Thymus (tissue), 11 donors: ENCODE measurements at regions not wholly inside any gene's neighbourhood (a gene's known extent, or its start where the extent isn't known, plus 50 kb on each side); places are given as distances from the start of the nearest gene placed in this dataset.
A peak's percentile ranks its signal among the peaks of the same experiment; 100 is the strongest.

Experiments
- DNase-seq, 9 donors: peaks; one replicate each; pipeline ENCODE4 v3.0.0-alpha.2; 2013; ENCODE audit warnings: low spot score in 9 of 9, low read depth in 6 of 9, missing footprints in 1 of 9
- H3K27ac ChIP-seq, 2 donors: one replicate each; pipeline ENCODE4 v1.5.1; 2013; ENCODE audit warnings: control low read depth in 1 of 2, low read depth in 1 of 2, low read length in 1 of 2, mild to moderate bottlenecking in 1 of 2, moderate library complexity in 1 of 2
- H3K27me3 ChIP-seq, 2 donors: one replicate each; pipeline ENCODE4 v1.5.1; 2013; ENCODE audit warnings: low read length in 1 of 2; ENCODE audit not compliant: control insufficient read depth in 2 of 2, insufficient read depth in 1 of 2
- H3K36me3 ChIP-seq, 2 donors: one replicate each; pipeline ENCODE4 v1.5.1; 2013; ENCODE audit warnings: low read length in 1 of 2, mild to moderate bottlenecking in 1 of 2, moderate library complexity in 1 of 2; ENCODE audit not compliant: control insufficient read depth in 2 of 2, insufficient read depth in 2 of 2
- H3K4me1 ChIP-seq, 2 donors: one replicate each; pipeline ENCODE4 v1.5.1; 2013; ENCODE audit warnings: low read length in 2 of 2; ENCODE audit not compliant: control insufficient read depth in 2 of 2, insufficient read depth in 2 of 2
- H3K4me3 ChIP-seq, 2 donors: one replicate each; pipeline ENCODE4 v1.5.1; 2013; ENCODE audit warnings: low read length in 2 of 2, control low read depth in 1 of 2, mild to moderate bottlenecking in 1 of 2
- H3K9me3 ChIP-seq, 2 donors: one replicate each; pipeline ENCODE4 v1.5.1; 2013; ENCODE audit warnings: low read length in 1 of 2, mild to moderate bottlenecking in 1 of 2; ENCODE audit not compliant: control insufficient read depth in 2 of 2, insufficient read depth in 1 of 2
- WGBS: extraction: QIAGEN DNeasy Blood & Tissue Kit; methylation state at CpG from one replicate; pipeline ENCODE4 v1.1.7; 2013; 5-methylcytosine and 5-hydroxymethylcytosine counted together
- donor health status: healthy.

GRCh38 chr9:105126226-105126625, 118.2 kb upstream of the SLC44A1 start:
- Histone ChIP-seq H3K4me3 (no peak overlapping the region), H3K27ac (peak overlapping the region in 1 of 2 donors; percentile 0), H3K4me1 (peaks cover 38 to 56% of the 10 kb centered on the region in 2 donors), H3K9me3 (peaks cover 0 to 4% of the 10 kb centered on the region in 2 donors), H3K36me3 (no peaks in the 10 kb centered on the region), H3K27me3 (no peaks in the 10 kb centered on the region)
- 64% methylated on average over 1 of the region's 1 CpG for WGBS
- DNase-seq, result peak in 1 of 9 donors; percentile 49

- Histone ChIP-seq H3K27ac (peak overlapping the region; percentile 25 to 50), H3K27me3 (no peaks in the 10 kb centered on the region), H3K36me3 (peaks cover 0 to 3% of the 10 kb centered on the region in 2 donors), H3K4me1 (peaks cover 40 to 46% of the 10 kb centered on the region in 2 donors), H3K4me3 (peak overlapping the region in 1 of 2 donors; percentile 23), H3K9me3 (peaks cover 0 to 4% of the 10 kb centered on the region in 2 donors)
- WGBS, result 4% methylated on average over 3 of the region's 3 CpGs
- peak; percentile 64 to 96 (median 86) for DNase-seq
These were observed 116.6 kb upstream of the SLC44A1 start for GRCh38 chr9:105127863-105128220.

DNA sequence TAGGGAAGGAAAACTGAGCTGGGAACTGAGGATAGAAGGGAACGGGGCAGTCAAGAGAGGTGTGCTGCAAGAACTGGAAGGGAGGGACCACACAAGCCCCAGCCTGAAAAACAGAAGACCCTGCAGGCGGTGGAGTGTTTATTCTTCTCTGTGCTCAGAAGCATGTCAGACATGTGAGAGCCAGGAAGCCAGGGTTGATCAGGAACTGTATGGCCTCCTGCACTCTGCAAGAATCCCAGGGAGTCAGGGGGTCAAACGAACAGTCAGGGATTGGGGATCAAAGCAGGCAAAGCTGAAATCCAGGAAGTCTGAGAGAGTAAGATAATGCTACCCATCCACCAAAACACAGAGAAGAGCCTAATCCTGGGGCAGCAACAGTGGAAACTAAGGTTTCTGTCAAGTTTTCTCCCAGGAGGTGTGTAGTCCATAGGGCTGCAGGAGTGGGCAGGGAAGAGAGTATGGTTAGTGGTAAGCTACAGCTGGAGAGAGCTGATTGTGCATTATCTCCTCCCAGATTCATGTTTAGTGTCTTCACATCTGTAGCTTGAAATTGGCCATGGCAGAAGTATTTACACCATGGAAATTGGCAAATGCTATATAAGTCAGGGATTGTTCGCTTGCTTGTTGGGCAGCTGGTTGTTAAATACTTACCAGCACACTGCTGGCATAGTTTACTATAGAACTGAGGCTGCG, 115.4 kb upstream of the SLC44A1 start:
- 60% methylated on average over 5 of the region's 5 CpGs for WGBS

DNA sequence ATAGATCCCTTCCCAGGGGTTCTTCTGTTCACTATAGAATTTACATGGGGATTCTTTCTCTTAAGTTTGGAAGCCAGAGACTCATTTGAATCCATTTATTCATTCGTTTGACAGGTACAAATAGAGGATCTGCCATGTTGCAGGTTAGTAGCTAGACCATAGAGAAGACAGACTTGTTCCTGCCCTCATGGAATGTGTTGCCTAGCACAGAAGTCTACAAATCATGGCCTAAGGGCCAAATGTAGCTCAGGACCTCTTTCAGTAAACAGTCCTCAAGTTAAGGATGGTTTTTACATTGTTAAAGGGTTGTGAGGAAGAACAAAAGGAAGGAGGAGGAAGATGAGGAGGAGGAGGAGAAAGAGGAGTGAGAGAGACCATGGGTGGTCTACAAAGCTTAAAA, 114.7 kb upstream of the SLC44A1 start:
- peaks cover 0 to 3% of the 10 kb centered on the region in 2 donors for H3K36me3 ChIP-seq
- H3K9me3 ChIP-seq, result peaks cover 0 to 4% of the 10 kb centered on the region in 2 donors
- peaks cover 40 to 46% of the 10 kb centered on the region in 2 donors for H3K4me1 ChIP-seq
- 99% methylated on average over 1 of the region's 1 CpG for WGBS
- H3K27ac ChIP-seq, result no peak overlapping the region
- no peak overlapping the region for H3K4me3 ChIP-seq
- H3K27me3 ChIP-seq, result no peaks in the 10 kb centered on the region
- DNase-seq, result no peak

More for the DNA sequence above, 115.4 kb upstream of the SLC44A1 start:
- H3K4me1 ChIP-seq, result peaks cover 40 to 46% of the 10 kb centered on the region in 2 donors
- DNase-seq, result peak in 1 of 9 donors; percentile 49
- H3K36me3 ChIP-seq, result peaks cover 0 to 3% of the 10 kb centered on the region in 2 donors
- H3K27me3 ChIP-seq, result no peaks in the 10 kb centered on the region
- H3K27ac ChIP-seq, result peak overlapping the region in 1 of 2 donors; percentile 50
- peaks cover 0 to 4% of the 10 kb centered on the region in 2 donors for H3K9me3 ChIP-seq
- H3K4me3 ChIP-seq, result no peak overlapping the region

DNA sequence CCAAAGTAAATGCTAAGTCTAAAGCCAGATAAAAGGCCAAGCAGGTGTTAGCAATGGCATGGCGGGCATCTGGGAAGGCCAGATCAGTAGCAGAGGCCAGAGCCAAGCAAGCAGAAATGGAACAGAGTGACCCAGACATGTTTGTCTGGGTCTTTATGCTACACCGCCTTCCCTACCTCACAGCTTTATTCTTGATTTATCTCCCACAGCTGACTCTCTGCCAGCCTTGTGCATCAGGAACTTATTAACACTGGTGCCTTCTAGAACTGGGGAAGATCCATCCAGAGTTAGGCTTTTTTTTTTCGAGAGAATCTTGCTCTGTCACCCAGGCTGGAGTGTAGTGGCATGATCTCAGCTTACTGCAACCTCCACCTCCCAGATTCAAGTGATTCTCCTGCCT, 112.5 kb upstream of the SLC44A1 start:
- DNase-seq, result no peak
- Histone ChIP-seq H3K4me3 (no peak overlapping the region), H3K27me3 (no peaks in the 10 kb centered on the region), H3K9me3 (peaks cover 0 to 4% of the 10 kb centered on the region in 2 donors), H3K4me1 (peaks cover 32 to 34% of the 10 kb centered on the region in 2 donors), H3K36me3 (peaks cover 0 to 3% of the 10 kb centered on the region in 2 donors), H3K27ac (no peak overlapping the region)
- WGBS, result 98% methylated on average over 3 of the region's 3 CpGs

- peaks cover 0 to 3% of the 10 kb centered on the region in 2 donors for H3K36me3 ChIP-seq
- DNase-seq, result no peak
- 99% methylated on average over 2 of the region's 2 CpGs for WGBS
- no peak overlapping the region for H3K27ac ChIP-seq
- H3K4me3 ChIP-seq, result no peak overlapping the region
- H3K4me1 ChIP-seq, result peaks cover 26 to 28% of the 10 kb centered on the region in 2 donors
- H3K9me3 ChIP-seq, result peaks cover 0 to 4% of the 10 kb centered on the region in 2 donors
- no peaks in the 10 kb centered on the region for H3K27me3 ChIP-seq
These were observed 111.8 kb upstream of the SLC44A1 start for GRCh38 chr9:105132606-105133005.

DNA sequence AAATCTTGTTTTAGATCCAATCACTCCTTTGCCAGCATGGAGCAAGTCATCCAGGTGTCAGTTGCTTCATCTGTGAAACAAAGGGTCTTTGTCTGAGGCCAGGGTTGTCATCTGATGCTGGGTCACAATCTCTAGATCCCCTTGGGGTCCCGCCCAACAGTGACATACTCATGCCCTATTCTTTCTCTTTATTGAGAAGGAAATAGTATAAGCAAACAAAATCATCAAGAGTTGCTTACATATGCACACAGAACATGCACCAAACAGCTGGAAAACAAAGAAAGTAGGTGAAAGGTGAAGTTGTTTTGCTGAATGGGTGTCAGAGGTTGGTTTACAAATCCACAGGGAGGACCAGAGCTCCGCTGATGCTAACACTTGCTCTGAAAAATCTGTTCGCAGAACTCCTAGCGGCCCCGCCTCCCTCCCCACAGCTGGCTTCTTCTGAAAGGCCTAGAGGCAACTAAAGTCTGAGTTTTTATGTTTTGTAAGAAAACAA, 106.1 kb upstream of the SLC44A1 start:
- H3K27ac ChIP-seq, result no peak overlapping the region
- 35% methylated on average over 5 of the region's 5 CpGs for WGBS
- H3K27me3 ChIP-seq, result no peaks in the 10 kb centered on the region
- H3K4me1 ChIP-seq, result peaks cover 14 to 42% of the 10 kb centered on the region in 2 donors
- H3K9me3 ChIP-seq, result no peaks in the 10 kb centered on the region
- no peak overlapping the region for H3K4me3 ChIP-seq
- no peaks in the 10 kb centered on the region for H3K36me3 ChIP-seq
- peak in 3 of 9 donors; percentile 47 to 72 (median 48) for DNase-seq

- H3K27me3 ChIP-seq, result no peaks in the 10 kb centered on the region
- DNase-seq, result no peak
- whole genome bisulfite sequencing, result 85% methylated on average over 5 of the region's 5 CpGs
These were observed 103.1 kb upstream of the SLC44A1 start for GRCh38 chr9:105141146-105141975.

DNA sequence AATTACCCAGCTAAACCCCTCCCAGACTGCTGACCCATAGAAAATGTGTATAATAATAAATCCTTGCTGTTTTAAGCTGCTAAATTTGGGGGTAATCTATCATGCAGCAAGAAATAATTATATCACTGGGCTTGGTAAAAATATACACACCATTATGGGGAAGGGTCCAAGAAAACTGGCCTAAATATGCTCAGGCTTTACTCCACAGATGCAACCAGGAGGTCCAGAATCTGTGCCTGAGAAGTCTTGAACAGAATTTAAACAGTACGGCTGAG, 102.5 kb upstream of the SLC44A1 start:
- peaks cover 14 to 49% of the 10 kb centered on the region in 2 donors for H3K4me1 ChIP-seq
- H3K27ac ChIP-seq, result no peak overlapping the region
- DNase-seq, result no peak
- peaks cover 0 to 3% of the 10 kb centered on the region in 2 donors for H3K9me3 ChIP-seq
- WGBS, result 97% methylated on average over 1 of the region's 1 CpG
- H3K27me3 ChIP-seq, result no peaks in the 10 kb centered on the region
- no peak overlapping the region for H3K4me3 ChIP-seq
- H3K36me3 ChIP-seq, result no peaks in the 10 kb centered on the region

More at GRCh38 chr9:105141146-105141975, 103.1 kb upstream of the SLC44A1 start:
- Histone ChIP-seq H3K27ac (no peak overlapping the region), H3K4me1 (peaks cover 14 to 49% of the 10 kb centered on the region in 2 donors), H3K9me3 (peaks cover 0 to 3% of the 10 kb centered on the region in 2 donors), H3K4me3 (no peak overlapping the region), H3K36me3 (no peaks in the 10 kb centered on the region)
